Astrocyte (in vitro differentiated cells and primary cell): ENCODE measurements at regions not wholly inside any gene's neighbourhood (a gene's known extent, or its start where the extent isn't known, plus 50 kb on each side); places are given as distances from the start of the nearest gene placed in this dataset.

ENCODE experiments used
- EZH2 ChIP-seq: IDR thresholded peaks from 2 replicates; pipeline ENCODE4 v1.6.1; 2012; ENCODE audit warnings: mild to moderate bottlenecking, low read length, inconsistent platforms; ENCODE audit not compliant: insufficient read depth
- TF ChIP-seq, protein P1 (sequence below): IDR thresholded peaks from 2 replicates; pipeline ENCODE4 v1.5.1; 2011; ENCODE audit warnings: low read depth, mild to moderate bottlenecking, inconsistent platforms, low read length, moderate library complexity; ENCODE audit not compliant: insufficient read depth

GRCh38 chr1:201732351-201732750 lies 96.6 kb upstream of the IPO9 start:
- no peak for TF ChIP-seq EZH2
- TF ChIP-seq, protein P1, sequence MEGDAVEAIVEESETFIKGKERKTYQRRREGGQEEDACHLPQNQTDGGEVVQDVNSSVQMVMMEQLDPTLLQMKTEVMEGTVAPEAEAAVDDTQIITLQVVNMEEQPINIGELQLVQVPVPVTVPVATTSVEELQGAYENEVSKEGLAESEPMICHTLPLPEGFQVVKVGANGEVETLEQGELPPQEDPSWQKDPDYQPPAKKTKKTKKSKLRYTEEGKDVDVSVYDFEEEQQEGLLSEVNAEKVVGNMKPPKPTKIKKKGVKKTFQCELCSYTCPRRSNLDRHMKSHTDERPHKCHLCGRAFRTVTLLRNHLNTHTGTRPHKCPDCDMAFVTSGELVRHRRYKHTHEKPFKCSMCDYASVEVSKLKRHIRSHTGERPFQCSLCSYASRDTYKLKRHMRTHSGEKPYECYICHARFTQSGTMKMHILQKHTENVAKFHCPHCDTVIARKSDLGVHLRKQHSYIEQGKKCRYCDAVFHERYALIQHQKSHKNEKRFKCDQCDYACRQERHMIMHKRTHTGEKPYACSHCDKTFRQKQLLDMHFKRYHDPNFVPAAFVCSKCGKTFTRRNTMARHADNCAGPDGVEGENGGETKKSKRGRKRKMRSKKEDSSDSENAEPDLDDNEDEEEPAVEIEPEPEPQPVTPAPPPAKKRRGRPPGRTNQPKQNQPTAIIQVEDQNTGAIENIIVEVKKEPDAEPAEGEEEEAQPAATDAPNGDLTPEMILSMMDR = no peak
